Hematopoietic multipotent progenitor cell treated with erythropoietin and hydrocortisone succinate and interleukin-3 and kit ligand, for 6 days (in vitro differentiated cells): ENCODE measurements at regions not wholly inside any gene's neighbourhood (a gene's known extent, or its start where the extent isn't known, plus 50 kb on each side); places are given as distances from the start of the nearest gene placed in this dataset.

ENCODE experiments used
- DNase-seq: peaks from one replicate; pipeline ENCODE4 v3.0.0-alpha.2; 2015

DNA sequence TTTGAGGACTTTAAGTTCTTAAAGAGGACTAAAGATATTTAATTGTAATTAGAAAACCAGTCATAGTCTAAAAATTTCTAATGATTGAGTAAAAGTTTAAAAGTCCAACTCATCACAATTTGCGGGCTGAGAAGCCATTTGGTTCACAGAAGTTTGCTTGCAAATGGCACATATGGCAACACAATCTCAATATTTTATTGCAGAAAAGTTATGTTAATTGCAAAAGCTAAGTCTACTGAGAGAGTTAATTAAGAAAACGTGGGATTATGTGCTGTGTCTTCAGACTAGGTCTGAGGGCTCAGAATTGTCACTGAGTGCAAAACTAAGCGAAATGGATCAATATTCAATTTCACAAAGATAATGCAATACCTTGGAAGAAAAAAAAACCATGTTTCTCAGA lies 289.7 kb downstream of the PYDC2 start:
- DNase-seq, result no peak

DNA sequence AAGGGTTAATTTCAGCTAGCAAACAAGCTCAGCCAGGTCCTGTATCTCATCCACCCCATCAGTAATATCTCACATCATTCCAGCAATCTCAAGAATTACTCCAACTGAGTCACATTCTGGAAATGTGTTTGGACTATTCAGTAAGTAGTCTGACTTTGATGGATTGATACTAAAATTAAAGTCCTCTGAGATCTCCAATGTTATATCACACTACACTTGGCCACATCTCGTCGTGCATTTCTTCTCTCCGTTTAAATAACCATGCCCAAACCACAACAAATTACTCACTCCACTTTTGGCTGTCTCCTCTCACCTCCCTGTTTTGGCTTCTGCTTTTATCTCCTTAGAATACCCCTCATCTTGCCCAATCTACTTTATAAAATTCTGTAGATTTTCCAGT lies 292.2 kb downstream of the PYDC2 start:
- DNase-seq, result no peak

DNA sequence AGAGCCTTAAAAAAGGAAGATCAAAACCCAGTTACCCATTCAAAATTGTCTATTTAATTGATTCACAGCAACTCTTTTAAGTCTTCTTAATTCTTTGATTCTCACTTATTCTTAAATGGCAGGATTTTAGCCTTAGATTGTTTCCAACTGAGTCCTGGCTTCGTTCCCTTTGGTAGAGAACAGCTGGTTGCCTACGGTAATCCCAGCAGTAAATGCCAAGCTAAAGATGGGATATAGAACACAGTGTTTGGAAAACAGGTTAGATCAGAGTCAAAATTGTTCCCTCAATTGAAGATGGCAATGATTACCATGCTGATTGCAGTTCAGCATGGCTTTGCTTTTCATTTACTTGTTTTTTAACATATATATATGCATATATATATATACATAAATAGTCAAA lies 300.9 kb downstream of the PYDC2 start:
- no peak for DNase-seq

DNA sequence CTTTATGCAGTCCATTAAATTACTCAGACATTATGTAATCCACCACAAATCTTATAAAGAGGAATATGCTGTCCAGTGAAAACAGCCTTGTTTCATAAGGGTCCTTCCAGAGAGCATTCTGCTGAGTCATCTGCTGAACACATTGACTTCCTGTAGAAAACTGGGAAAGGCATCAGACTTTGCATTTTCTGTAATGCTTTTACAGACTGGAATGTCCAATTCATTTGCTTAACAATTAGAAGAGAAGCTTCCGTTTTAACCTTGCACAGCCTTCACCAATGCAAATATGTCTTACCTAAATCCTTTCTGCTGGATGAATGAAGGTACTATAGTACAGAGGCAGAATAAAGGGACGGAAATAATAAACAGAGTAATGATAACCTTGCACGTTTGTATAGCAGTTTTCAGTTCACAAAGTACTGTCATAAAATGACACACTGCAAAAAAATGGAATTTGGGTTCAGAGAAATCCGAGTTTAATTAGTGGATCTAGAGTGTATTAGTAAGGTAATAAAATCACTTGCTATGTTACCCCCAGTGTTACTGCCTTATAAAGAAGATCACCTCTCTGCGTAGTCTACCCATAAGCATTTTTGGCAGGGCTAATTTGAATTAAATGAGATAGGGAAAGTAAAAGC lies 301.5 kb downstream of the PYDC2 start:
- no peak for DNase-seq

DNA sequence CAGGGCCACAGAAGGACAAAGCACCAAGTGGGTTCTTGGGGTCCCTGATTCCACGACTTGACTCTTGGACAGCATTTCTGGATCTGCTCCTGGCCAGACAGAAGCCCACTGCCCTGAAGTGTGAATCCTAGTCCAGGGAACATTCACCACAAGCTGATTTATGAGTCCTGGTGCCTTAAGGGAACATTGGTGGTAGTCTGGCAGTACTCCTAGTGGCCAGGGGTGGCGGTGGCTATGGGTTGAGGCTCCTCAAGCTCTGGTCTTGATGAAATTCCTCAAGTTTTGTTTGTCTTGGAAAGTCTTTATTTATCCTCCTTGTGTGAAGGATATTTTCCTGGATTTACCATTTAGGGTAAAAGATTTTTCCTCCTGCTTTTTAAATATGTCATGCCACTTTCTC lies 307.5 kb downstream of the PYDC2 start:
- DNase-seq, result no peak

DNA sequence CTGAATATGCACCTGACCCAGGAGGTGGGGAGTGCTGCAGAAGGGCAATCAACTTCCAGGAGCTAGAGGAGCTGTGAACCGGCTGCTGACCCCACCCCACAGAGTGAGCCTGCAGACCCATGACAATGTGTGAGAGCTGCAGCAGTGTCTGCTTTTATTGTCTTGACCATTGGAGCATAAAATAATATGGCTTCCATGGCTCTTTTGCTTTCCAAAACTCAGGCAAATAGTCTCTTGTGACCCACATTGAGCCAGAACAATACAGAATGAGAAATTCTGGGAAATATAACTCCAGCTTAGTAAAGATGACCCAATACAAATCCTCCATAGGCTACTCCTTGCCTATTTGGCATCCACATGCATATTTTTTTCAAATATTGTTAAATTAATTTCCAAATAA lies 309.6 kb downstream of the PYDC2 start:
- DNase-seq, result no peak

DNA sequence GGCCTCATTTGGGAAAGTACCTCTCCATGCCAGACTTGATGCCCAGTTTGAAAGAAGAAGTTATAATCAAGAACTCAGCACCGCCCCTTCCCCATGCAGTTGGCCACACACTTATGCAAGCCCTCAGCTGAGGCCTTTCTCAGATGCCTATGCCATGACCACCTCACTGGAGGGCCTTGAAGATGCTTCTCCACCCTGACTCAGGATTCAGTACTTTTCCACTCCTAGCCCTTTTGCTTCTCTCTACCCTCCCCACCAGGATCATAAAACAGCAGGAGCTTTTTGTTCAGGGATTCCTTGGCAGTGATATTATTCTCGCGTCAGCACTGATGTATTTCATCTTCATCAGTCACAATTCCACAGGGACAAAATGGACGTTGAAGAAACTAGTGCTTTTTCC lies 313.5 kb downstream of the PYDC2 start:
- no peak for DNase-seq

DNA sequence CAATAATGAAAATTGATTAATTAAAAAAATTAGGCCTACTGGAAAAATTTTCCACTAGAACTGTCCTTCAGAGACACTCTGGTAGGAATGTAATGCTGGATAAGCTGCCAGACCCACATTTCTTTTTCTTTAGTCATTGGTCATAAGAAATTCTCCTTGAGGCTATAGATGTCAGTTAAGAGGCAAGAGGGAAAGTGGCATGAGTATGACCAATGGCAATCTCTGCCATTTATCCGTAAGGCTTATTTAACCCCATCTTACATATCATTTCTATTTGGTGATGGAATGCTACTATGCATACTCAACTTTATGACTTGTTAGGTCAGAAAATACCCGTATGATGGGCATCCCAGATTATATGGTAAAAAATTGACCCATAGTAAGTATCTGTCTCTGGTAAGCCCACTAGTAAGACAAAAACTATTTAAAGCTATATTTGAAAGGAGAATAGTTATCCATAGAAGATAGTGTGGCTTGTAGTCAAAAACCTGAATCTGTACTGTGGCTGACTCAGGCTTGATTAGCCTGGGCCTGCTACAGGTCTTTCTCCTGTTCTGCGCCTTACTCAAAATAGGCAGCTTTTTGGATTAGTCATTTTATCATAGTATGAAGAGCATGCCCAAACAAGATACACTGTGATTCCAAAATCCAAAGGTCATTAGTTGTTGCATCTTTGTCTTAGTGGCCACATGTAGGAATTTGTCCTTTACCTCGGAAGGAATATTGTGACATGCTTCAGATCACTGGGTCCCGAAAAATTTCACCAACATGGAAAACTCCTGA lies 314.7 kb downstream of the PYDC2 start:
- no peak for DNase-seq

DNA sequence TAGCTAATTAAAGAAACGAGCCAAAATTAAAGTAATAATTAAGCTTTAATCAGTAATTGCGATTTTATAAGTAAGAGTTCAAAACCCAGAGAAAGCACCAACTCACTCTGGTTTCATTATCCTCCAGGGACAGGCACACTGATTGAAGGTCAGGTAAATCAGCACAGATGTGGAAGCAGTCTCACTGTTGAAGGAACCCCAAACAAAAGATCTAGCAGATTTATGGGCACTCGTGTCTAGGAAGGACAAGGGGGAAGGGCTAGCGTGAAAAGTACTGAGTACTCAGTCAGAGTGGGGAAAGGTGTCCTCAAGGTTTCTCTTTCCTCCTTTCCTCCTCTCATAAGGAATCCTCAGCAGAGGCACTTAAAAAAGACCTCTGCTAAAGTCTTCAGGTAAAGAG lies 320.1 kb downstream of the PYDC2 start:
- no peak for DNase-seq

DNA sequence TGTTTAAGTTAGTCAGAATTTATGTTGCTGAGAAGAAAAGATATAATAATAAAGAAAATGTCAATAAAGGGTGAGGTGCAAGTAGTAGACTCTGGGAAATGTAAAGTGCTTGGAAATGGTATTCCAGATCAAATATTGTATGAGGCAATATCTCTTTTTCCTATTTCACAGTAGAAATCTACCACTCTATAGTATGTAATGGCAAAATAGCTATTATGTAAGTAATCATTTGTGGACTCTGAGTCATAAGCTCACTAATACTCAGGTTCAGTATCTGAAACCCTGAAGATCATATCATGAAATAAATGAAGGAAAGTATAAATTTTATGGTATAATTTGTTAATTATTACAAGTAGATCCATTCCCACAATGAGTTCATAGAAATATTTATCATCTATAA lies 322.1 kb downstream of the PYDC2 start:
- DNase-seq, result no peak

DNA sequence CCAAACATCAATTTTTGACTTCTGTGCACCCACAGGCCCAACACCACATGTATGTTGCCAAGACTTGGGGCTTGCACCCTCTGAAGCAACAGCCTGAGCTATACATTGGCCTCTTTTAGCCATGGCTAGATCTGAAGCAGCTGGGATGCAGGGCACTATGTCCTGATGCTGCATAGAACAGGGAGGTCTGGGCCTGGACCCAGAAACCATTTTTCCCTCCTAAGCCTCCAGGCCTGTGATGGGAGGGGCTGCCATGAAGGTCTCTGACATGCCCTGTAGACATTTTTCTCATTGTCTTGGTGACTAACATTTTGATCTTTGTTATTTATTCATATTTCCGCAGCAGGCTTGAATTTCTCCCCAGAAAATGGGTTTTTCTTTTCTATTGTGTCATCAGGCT lies 330.0 kb downstream of the PYDC2 start:
- DNase-seq, result no peak

DNA sequence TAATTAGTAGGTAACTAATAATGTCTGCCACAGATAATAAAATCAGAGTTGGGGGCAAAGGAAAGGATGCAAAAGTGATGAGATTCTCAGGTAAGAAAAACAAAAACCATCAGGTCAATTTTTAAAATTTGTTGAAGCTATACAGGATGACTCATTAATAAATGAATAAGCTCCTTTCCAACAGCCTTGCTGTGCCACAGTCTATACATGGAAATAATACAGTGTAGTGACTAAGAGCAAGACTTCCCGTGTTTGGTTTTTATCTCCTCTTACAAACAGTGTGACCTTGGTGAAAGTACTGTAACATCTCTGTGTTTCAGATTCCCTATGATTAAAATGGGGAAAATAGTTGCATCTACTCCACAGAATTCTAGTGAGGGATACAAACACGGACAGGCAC lies 331.6 kb downstream of the PYDC2 start:
- no peak for DNase-seq

DNA sequence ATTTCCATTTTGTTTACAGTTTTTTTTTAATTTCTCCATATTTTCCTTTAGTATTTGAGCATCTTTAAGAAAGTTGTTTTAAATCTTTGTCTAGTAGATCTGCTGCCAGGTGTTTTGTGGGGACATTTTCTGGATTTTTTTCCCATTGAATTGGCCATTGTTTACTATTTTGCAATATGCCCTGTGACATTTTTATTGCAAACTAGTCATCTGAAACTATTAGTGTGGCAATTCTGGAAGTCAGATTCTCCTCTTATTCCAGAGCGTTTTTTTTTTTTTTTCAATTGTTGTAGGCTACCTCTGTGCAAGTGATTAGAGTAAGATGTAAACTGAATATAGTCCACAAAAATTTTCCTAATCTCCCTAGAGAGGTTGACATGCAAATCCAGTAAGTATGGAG lies 334.2 kb downstream of the PYDC2 start:
- DNase-seq, result no peak

DNA sequence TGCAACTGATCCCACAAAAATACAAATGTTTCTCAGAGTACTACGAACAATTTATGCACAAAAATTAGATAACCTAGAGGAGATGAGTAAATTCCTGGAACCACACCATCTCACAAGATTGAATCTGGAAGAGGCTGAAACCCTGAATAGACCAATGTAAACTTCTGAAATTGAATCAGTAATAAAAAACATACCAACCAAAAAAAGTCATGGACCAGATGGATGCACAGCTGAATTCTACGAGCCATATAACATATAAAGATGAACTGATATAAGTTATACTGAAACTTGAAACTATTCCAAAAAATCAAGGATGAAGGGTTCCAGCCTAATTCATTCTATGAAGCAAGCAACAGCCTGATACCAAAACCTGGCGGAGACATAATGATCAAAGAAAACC lies 336.3 kb downstream of the PYDC2 start:
- no peak for DNase-seq

DNA sequence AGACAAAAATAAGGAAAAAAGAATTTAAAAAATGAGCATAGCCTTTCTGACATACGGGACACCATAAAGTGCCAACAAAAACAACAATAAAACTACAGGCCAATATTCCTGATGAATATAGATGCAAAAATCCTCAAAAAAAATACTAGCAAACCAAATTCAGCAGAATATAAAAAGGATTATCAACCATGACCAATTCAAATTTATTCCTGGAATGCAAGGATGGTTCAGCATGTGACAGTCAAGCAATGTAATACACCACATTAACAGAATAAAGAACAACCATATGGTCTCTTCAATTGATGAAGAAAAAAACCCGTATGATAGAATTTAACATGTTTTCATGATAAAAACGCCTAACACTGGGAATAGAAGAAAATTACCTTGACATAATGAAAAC lies 341.7 kb downstream of the PYDC2 start:
- no peak for DNase-seq

DNA sequence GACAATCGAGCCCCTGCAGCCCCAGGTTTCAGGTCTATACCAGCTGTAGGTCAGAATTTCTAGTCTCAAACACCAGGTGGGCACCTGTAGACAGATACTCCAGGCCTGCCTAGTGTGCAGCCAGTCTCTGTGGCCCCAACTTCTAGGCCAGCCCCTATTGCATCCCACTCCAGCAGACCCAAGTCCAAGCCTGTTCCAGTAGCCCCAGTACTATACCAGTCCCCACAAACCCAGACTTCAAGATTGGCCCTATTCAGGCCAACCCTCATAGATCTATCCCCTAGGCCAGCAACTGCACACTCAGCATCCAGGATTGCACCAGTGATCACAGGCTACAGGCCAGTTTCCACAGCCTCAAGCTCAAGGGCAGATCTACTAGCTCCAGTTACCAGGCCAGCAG lies 344.0 kb downstream of the PYDC2 start:
- DNase-seq, result no peak

DNA sequence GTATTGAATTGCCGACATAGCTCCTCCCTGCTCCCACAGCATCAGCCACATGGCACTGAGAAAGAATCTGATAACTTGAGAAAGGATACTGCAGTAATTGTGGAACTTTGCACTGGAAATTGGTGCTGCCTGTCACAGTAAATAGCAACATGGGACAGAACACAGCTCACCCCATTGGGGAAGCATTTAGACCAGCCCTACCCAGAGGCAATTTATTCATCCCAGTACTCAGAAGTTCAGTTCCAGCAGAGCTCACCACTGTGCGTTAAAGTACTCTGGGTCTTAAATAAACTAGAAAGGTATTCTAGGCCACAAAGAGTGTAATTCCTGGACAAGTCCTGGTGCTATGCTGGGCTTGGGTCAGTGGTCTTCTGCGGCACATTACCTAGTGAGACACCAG lies 347.1 kb downstream of the PYDC2 start:
- DNase-seq, result no peak

DNA sequence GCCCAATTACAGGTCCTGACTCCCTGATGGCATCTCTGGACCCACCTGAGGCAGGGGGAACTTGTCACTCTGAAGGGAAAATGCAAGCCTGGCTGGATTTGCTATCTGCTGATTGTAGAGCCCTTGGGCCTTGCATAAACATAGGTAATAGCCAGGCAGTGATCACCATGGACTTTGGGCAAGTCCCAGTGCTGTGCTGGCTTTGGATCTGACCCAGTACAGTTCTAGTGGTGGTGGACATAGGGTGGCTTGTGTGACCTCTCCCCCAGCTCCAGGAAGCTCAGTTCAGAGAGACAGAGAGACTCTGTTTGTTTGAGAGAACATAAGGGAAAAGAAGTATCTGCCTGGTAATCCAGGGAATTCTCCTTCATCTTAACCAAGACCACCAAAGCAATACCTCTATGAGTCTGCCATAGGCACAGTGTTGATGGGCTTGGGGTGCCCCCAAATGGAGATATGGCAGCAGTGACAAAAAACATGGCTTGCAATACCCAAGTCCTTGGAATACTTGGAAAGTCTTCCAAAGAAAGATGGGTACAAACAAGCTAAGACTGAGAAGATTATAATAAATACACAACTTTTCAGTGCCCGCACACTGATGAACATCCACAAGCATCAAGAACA lies 348.5 kb downstream of the PYDC2 start:
- DNase-seq, result no peak

DNA sequence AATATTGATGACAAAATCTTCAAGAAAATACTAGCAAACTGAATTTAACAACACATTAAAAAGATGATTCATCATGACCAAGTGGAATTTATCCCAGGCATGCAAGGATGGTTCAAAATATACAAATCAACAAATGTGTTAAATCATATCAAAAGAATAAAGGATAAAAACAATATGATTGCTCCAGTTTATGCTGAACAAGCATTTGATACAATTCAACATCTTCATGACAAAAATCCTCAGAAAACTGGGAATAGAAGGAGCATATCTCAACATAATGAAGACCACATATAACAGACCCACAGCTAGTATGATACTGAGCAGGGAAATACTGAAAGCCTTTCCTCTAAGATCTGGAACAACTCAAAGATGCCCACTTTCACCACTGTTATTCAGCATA lies 352.3 kb downstream of the PYDC2 start:
- no peak for DNase-seq

DNA sequence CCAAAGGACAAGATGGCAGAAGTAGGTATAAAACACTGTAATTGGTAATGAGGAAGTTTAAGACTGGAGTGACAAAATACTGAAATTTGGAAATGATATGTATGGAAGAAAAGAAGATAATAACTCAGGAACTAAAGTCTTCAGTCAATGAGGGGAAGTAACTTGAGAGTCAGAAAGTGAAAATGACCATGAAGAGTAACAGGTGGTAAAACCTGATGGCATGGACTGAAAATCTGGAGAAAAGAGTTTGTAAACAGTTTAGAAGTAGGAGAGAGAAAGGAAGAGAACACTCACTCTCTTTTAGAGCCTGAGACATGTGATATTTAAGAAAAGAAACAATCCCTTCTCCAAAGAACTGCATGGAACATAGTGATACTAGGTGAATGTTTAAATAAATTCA lies 387.9 kb downstream of the PYDC2 start:
- no peak for DNase-seq

DNA sequence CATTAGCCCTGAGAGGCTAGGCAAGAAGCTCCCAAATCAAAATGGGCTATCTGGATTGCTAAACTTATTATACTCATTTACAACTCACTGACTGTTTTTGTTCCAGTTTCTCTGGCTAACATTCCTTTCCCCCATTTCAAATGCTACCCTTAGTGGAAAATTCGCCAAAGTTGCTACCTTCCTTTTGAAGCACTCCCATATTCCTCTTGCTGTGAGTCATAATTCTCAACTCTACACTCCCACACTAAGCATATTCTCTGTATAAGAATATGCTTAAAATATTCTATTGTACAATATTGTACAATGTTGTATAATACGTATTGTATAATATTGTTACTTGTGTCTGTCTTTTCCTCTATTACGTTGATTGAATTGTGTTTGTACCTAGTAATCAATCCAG lies 398.6 kb downstream of the PYDC2 start:
- DNase-seq, result no peak

DNA sequence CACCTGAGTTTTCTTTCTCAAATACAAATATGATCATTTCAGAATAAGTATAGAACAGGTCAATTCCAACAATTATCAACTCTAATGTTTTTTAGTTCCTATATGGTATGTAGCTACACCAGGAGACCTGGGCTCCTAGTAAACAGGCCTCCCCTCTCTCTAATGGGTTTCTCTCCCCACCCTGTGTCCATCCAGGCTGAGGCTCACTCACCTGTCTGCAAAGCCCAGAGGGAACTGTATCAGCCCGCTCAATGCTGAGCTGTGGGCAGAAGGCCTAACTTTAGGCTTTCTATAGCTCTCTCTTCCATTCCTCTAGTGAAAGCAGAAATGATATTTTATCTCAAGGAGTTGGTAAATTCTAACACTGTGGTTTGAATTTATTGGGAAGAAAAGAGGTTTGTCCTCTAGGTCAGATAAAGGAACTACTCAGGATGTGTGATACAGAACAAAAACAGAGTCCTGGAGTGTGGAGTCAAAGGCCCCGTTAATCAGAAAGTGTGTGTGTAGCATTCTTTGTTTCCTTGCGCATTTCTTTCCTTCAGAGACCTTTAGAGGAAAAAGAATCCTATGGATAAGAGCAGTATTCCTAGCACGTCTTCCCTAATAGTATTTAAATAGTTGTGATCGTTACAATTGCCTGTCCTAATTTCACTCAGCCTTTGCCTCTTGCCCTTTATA lies 408.9 kb downstream of the PYDC2 start:
- no peak for DNase-seq

DNA sequence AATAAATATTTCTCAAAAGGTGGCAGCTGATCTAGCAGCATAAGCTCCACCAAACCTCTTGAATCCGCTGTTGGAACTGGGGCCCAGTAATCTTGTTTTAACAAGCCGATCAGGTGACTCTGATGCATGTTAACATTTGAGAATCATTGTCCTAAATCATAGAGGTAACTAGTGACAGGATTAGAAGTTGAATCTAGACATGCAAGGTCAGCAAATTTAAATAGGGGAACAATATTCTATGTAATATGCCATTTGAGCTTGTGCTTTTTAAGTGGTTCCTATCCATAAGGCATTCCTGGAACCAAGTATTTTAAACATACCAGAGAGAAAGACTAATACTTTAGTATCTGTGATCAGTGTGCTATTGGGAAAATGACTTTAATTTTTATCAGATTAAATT lies 412.8 kb downstream of the PYDC2 start:
- DNase-seq, result no peak

DNA sequence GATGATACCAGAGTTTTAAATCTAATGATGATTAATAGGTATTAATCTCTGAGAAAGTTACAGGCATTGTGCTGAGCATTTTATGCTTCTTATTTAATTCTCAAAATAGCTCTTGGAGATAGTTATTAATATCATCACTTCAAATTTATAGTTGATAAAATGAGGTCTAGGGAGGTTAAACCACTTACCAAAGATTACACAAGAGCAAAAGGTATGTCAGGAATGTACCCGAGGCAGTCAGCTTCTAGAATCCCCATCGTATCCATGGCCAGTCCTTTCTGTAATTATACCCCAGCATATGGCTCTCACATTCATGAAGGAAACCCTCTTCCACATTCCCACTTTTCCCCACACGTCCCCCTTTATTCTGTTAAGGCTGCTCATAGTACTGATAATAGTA lies 421.3 kb downstream of the PYDC2 start:
- no peak for DNase-seq
